Small intestine (tissue), 7 donors: ENCODE measurements at regions not wholly inside any gene's neighbourhood (a gene's known extent, or its start where the extent isn't known, plus 50 kb on each side); places are given as distances from the start of the nearest gene placed in this dataset.

Experiments
- DNase-seq, 2 donors: peaks; one replicate each; pipeline versions ENCODE4 v3.0.0 to v3.0.0-alpha.2; 2013
- FAIRE-seq: peaks from 2 replicates; lab custom pipeline; 2012; peaks lifted over from hg19 to GRCh38; lab: Jason Lieb, UNC
- H3K27ac ChIP-seq, 3 donors: one replicate each; pipeline ENCODE4 v1.5.1; 2013; ENCODE audit warnings: low read length in 2 of 3, mild to moderate bottlenecking in 2 of 3, control low read depth in 1 of 3, inconsistent platforms in 1 of 3, low read depth in 1 of 3, moderate library complexity in 1 of 3
- H3K27me3 ChIP-seq, 3 donors: one replicate each; pipeline ENCODE4 v1.6.1; 2013; ENCODE audit warnings: low read length in 3 of 3, inconsistent platforms in 1 of 3; ENCODE audit not compliant: control insufficient read depth in 3 of 3, insufficient read depth in 3 of 3
- H3K36me3 ChIP-seq, 3 donors: one replicate each; pipeline ENCODE4 v1.6.1; 2013; ENCODE audit warnings: low read length in 3 of 3, inconsistent platforms in 1 of 3, low read depth in 1 of 3, mild to moderate bottlenecking in 1 of 3, moderate library complexity in 1 of 3; ENCODE audit not compliant: control insufficient read depth in 3 of 3, insufficient read depth in 2 of 3
- H3K4me1 ChIP-seq, 3 donors: one replicate each; pipeline ENCODE4 v1.6.1; 2013; ENCODE audit warnings: low read length in 2 of 3, inconsistent platforms in 1 of 3, low read depth in 1 of 3, mild to moderate bottlenecking in 1 of 3, moderate library complexity in 1 of 3; ENCODE audit not compliant: control insufficient read depth in 3 of 3, insufficient read depth in 2 of 3
- H3K4me3 ChIP-seq, 3 donors: one replicate each; pipeline ENCODE4 v1.5.1; 2013; ENCODE audit warnings: low read length in 3 of 3, control low read depth in 1 of 3, inconsistent platforms in 1 of 3, low read depth in 1 of 3, mild to moderate bottlenecking in 1 of 3, moderate library complexity in 1 of 3
- H3K9me3 ChIP-seq, 2 donors: one replicate each; pipeline ENCODE4 v1.6.1; 2013; ENCODE audit warnings: low read depth in 1 of 2, low read length in 1 of 2; ENCODE audit not compliant: control insufficient read depth in 2 of 2, insufficient read depth in 1 of 2
- WGBS, 3 donors: extraction: QIAGEN DNeasy Blood & Tissue Kit; methylation state at CpG; one replicate each; pipeline ENCODE4 v1.1.7; 2013; 5-methylcytosine and 5-hydroxymethylcytosine counted together
- donor health status: healthy with polysubstance abuse.
- donor health status: control.
- donor health status: control.
- donor health status: Bipolar disorder and iron deficiency.
- donor health status: healthy.

DNA sequence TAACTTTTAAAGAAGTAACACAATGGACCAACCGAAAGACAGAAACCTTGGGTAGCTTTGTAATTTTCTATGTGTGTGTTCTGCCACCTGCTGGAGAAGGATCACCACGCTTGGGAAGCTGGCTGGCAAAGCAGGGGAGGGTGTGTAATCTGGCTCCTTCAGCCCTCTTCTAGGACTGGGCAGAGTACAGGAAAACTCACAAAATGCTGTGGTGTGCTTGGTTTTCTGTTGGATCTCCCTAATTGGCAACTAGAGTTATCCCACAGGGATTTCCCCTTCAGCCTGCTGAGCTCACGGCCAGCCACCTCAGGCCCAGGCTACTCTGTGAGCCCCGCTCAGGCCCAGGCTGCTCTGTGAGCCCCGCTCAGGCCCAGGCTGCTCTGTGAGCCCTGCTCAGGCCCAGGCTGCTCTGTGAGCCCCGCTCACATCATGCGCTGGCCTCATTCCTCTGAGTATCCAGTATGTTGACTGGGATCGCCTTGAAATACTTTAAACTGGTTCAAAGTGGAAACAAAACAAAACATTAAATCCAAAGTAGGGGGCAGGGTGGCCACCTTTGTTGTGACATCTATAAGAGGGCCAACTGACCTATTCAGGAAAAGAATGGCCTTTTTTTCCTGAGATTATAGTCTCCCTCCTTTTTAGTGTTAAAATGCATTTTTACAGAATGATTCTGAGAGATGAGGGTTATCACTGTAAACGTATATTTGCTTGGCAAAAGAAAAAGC is 52.0 kb upstream of the RNU6-8 start:
- H3K4me3 ChIP-seq, result no peak overlapping the region
- no peaks in the 10 kb centered on the region for H3K36me3 ChIP-seq
- H3K9me3 ChIP-seq, result no peaks in the 10 kb centered on the region
- FAIRE-seq (no peak), DNase-seq (peak; percentile 77 to 78)
- WGBS, 3 donors, result 61 to 67% (median 65%) methylated on average over 9 of the region's 9 CpGs
- H3K27ac ChIP-seq, result no peak overlapping the region
- H3K4me1 ChIP-seq, result peaks cover 0 to 16% (median 2%) of the 10 kb centered on the region in 3 donors
- H3K27me3 ChIP-seq, result no peaks in the 10 kb centered on the region

- H3K27me3 ChIP-seq, result no peaks in the 10 kb centered on the region
- FAIRE-seq (no peak), DNase-seq (no peak)
- no peaks in the 10 kb centered on the region for H3K36me3 ChIP-seq
- peaks cover 0 to 16% (median 2%) of the 10 kb centered on the region in 3 donors for H3K4me1 ChIP-seq
- no peaks in the 10 kb centered on the region for H3K9me3 ChIP-seq
- no peak overlapping the region for H3K27ac ChIP-seq
- no peak overlapping the region for H3K4me3 ChIP-seq
These were observed 52.7 kb upstream of the RNU6-8 start for GRCh38 chr14:32255789-32256188.

DNA sequence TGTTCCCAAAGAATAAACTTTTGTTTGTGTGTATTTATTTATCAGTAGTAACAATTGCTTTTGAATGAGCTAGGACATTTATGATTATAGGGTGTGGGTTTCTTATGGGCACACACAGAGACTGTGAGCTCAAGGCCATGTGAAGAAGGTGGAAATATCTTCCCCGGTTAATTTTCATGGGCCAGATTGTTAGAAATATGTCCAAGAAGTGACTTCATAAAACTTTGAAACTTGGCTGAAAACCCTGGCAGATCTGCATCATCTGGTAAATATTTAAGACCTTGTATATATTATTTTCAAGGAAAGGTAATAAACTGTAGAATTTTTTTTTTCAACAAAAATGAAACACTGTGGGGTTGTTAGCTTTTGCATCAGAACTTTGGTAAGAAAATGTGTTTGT is 53.5 kb upstream of the RNU6-8 start:
- peaks cover 0 to 16% (median 2%) of the 10 kb centered on the region in 3 donors for H3K4me1 ChIP-seq
- H3K36me3 ChIP-seq, result no peaks in the 10 kb centered on the region
- H3K27ac ChIP-seq, result no peak overlapping the region
- H3K9me3 ChIP-seq, result no peaks in the 10 kb centered on the region
- DNase-seq, result no peak
- no peak for FAIRE-seq
- WGBS, 3 donors, result 78 to 94% (median 84%) methylated on average over 1 of the region's 1 CpG
- no peaks in the 10 kb centered on the region for H3K27me3 ChIP-seq
- H3K4me3 ChIP-seq, result no peak overlapping the region

GRCh38 chr14:32258336-32258993 is 55.4 kb upstream of the RNU6-8 start:
- no peak overlapping the region for H3K27ac ChIP-seq
- 48 to 64% (median 61%) methylated on average over 3 of the region's 3 CpGs for WGBS, 3 donors
- no peaks in the 10 kb centered on the region for H3K27me3 ChIP-seq
- peaks cover 0 to 16% (median 2%) of the 10 kb centered on the region in 3 donors for H3K4me1 ChIP-seq
- DNase-seq (peak in 1 of 2 donors; percentile 35), FAIRE-seq (no peak)
- no peaks in the 10 kb centered on the region for H3K36me3 ChIP-seq
- peaks cover under 1 to 12% of the 10 kb centered on the region in 2 donors for H3K9me3 ChIP-seq
- no peak overlapping the region for H3K4me3 ChIP-seq

- no peaks in the 10 kb centered on the region for H3K36me3 ChIP-seq
- H3K4me1 ChIP-seq, result peaks cover 0 to 16% (median 2%) of the 10 kb centered on the region in 3 donors
- no peaks in the 10 kb centered on the region for H3K27me3 ChIP-seq
- no peak overlapping the region for H3K27ac ChIP-seq
- FAIRE-seq (no peak), DNase-seq (peak; percentile 36 to 62)
- H3K4me3 ChIP-seq, result no peak overlapping the region
- peaks cover 3 to 14% of the 10 kb centered on the region in 2 donors for H3K9me3 ChIP-seq
These were observed 56.4 kb upstream of the RNU6-8 start for GRCh38 chr14:32259368-32260013.

GRCh38 chr14:32263939-32264567 is 61.0 kb upstream of the RNU6-8 start:
- peaks cover 0 to 7% (median under 1%) of the 10 kb centered on the region in 3 donors for H3K4me1 ChIP-seq
- no peaks in the 10 kb centered on the region for H3K36me3 ChIP-seq
- 71 to 97% (median 96%) methylated on average over 1 of the region's 1 CpG for WGBS, 3 donors
- H3K27ac ChIP-seq, result no peak overlapping the region
- H3K27me3 ChIP-seq, result no peaks in the 10 kb centered on the region
- H3K9me3 ChIP-seq, result peaks cover 3 to 14% of the 10 kb centered on the region in 2 donors
- DNase-seq (no peak), FAIRE-seq (no peak)
- no peak overlapping the region for H3K4me3 ChIP-seq

DNA sequence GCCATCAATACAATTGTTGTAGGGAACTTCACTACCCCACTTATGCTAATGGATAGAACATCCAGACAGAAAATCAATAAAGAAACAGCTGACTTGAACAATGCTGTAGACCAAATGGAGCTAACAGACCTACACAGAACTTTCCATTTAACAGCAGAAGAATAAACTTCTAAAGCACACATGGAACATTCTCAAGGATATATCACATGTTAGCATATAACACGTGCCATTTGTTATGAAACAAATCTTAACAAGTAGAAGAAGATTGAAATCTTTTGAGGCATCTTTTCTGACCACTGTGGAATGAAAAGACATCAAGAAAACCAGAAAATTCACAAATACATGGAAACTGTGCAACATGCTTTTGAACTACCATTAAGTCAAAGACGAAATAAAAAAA is 62.5 kb upstream of the RNU6-8 start:
- DNase-seq (no peak), FAIRE-seq (no peak)
- H3K9me3 ChIP-seq, result peaks cover 3 to 14% of the 10 kb centered on the region in 2 donors
- no peaks in the 10 kb centered on the region for H3K36me3 ChIP-seq
- H3K27ac ChIP-seq, result no peak overlapping the region
- no peak overlapping the region for H3K4me3 ChIP-seq
- H3K4me1 ChIP-seq, result no peaks in the 10 kb centered on the region
- WGBS, 3 donors, result 79 to 85% (median 84%) methylated on average over 2 of the region's 2 CpGs
- no peaks in the 10 kb centered on the region for H3K27me3 ChIP-seq

- H3K36me3 ChIP-seq, result no peaks in the 10 kb centered on the region
- DNase-seq, result no peak
- 73 to 84% (median 82%) methylated on average over 3 of the region's 3 CpGs for WGBS, 3 donors
- no peaks in the 10 kb centered on the region for H3K27me3 ChIP-seq
- no peaks in the 10 kb centered on the region for H3K4me1 ChIP-seq
- no peak for FAIRE-seq
- H3K4me3 ChIP-seq, result no peak overlapping the region
- H3K9me3 ChIP-seq, result peaks cover 0 to 1% of the 10 kb centered on the region in 2 donors
- H3K27ac ChIP-seq, result no peak overlapping the region
These were observed 51.1 kb upstream of the AKAP6 start for GRCh38 chr14:32277998-32278397.
